Lung (tissue), 11 donors: ENCODE measurements at regions not wholly inside any gene's neighbourhood (a gene's known extent, or its start where the extent isn't known, plus 50 kb on each side); places are given as distances from the start of the nearest gene placed in this dataset.

Experiments used
- ATAC-seq: fragments of 200-7000 bp; cut with Tn5 transposase; one replicate; pipeline ENCODE4 v1.9.1; 2020; ENCODE audit warnings: moderate number of reproducible peaks; ENCODE audit not compliant: insufficient read depth, low FRiP score
- DNase-seq, 3 donors: peaks; one replicate each; pipeline ENCODE4 v3.0.0-alpha.2; 2013 to 2017
- H3K27ac ChIP-seq, 2 donors: one replicate each; pipeline ENCODE4 v1.5.1; 2013; ENCODE audit warnings: mild to moderate bottlenecking in 2 of 2, moderate library complexity in 2 of 2, control low read depth in 1 of 2, inconsistent platforms in 1 of 2, low read depth in 1 of 2, low read length in 1 of 2
- H3K27me3 ChIP-seq, 3 donors: one replicate each; pipeline ENCODE4 v1.5.1; 2013; ENCODE audit warnings: low read length in 2 of 3; ENCODE audit not compliant: control insufficient read depth in 3 of 3, insufficient read depth in 3 of 3
- H3K36me3 ChIP-seq, 4 donors: one replicate each; pipeline ENCODE4 v1.5.1; 2013; ENCODE audit warnings: low read length in 4 of 4, mild to moderate bottlenecking in 1 of 4, moderate library complexity in 1 of 4; ENCODE audit not compliant: control insufficient read depth in 4 of 4, insufficient read depth in 4 of 4
- H3K4me1 ChIP-seq, 5 donors: one replicate each; pipeline ENCODE4 v1.5.1; 2013; ENCODE audit warnings: low read length in 5 of 5, mild to moderate bottlenecking in 2 of 5, moderate library complexity in 1 of 5; ENCODE audit not compliant: control insufficient read depth in 5 of 5, insufficient read depth in 5 of 5
- H3K4me3 ChIP-seq: one replicate; pipeline ENCODE4 v1.5.1; 2013; ENCODE audit warnings: mild to moderate bottlenecking, control low read depth, moderate library complexity
- H3K9ac ChIP-seq, 2 donors: one replicate each; pipeline ENCODE4 v1.5.1; 2013; ENCODE audit warnings: low read length in 2 of 2, control low read depth in 1 of 2; ENCODE audit not compliant: insufficient read depth in 1 of 2
- H3K9me3 ChIP-seq, 4 donors: one replicate each; pipeline ENCODE4 v1.5.1; 2013; ENCODE audit warnings: low read length in 3 of 4, mild to moderate bottlenecking in 1 of 4, moderate library complexity in 1 of 4; ENCODE audit not compliant: control insufficient read depth in 4 of 4, insufficient read depth in 3 of 4
- WGBS, 2 donors: extraction: QIAGEN DNeasy Blood & Tissue Kit; methylation state at CpG; one replicate each; pipeline ENCODE4 v1.1.7; 2013; 5-methylcytosine and 5-hydroxymethylcytosine counted together
- TF ChIP-seq, protein P1 (sequence below): IDR thresholded peaks from 2 replicates; pipeline ENCODE4 v1.5.1; 2012; ENCODE audit warnings: mild to moderate bottlenecking; ENCODE audit errors: control extremely low read depth, extremely low read depth
- donor health status: control.
- donor health status: control.
- donor health status: Bipolar disorder and iron deficiency.
- donor health status: healthy.
- donor health status: DM: yes; HTN: yes; CAD: no.

- WGBS, 2 donors = 81 to 82% methylated on average over 4 of the region's 4 CpGs
- DNase-seq = no peak
- no peaks in the 10 kb centered on the region for H3K9me3 ChIP-seq
- ATAC-seq = no peak
- no peaks in the 10 kb centered on the region for H3K27me3 ChIP-seq
- no peaks in the 10 kb centered on the region for H3K36me3 ChIP-seq
- peaks cover 0 to 6% (median 0%) of the 10 kb centered on the region in 5 donors for H3K4me1 ChIP-seq
- H3K4me3 ChIP-seq = no peak overlapping the region
- TF ChIP-seq, protein P1, sequence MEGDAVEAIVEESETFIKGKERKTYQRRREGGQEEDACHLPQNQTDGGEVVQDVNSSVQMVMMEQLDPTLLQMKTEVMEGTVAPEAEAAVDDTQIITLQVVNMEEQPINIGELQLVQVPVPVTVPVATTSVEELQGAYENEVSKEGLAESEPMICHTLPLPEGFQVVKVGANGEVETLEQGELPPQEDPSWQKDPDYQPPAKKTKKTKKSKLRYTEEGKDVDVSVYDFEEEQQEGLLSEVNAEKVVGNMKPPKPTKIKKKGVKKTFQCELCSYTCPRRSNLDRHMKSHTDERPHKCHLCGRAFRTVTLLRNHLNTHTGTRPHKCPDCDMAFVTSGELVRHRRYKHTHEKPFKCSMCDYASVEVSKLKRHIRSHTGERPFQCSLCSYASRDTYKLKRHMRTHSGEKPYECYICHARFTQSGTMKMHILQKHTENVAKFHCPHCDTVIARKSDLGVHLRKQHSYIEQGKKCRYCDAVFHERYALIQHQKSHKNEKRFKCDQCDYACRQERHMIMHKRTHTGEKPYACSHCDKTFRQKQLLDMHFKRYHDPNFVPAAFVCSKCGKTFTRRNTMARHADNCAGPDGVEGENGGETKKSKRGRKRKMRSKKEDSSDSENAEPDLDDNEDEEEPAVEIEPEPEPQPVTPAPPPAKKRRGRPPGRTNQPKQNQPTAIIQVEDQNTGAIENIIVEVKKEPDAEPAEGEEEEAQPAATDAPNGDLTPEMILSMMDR = no peak
- no peak overlapping the region for H3K9ac ChIP-seq
- H3K27ac ChIP-seq = no peak overlapping the region
Observed at GRCh38 chr6:12221856-12222255, 68.3 kb upstream of the EDN1 start.

- no peaks in the 10 kb centered on the region for H3K36me3 ChIP-seq
- no peak overlapping the region for H3K9ac ChIP-seq
- no peak overlapping the region for H3K4me3 ChIP-seq
- peaks cover 0 to 6% (median 0%) of the 10 kb centered on the region in 5 donors for H3K4me1 ChIP-seq
- ATAC-seq (no peak), DNase-seq (peak in 1 of 3 donors; percentile 25)
- H3K27me3 ChIP-seq = no peaks in the 10 kb centered on the region
- 87 to 91% methylated on average over 19 of the region's 19 CpGs for WGBS, 2 donors
- no peaks in the 10 kb centered on the region for H3K9me3 ChIP-seq
- TF ChIP-seq, protein P1 = no peak
- H3K27ac ChIP-seq = no peak overlapping the region
Observed at GRCh38 chr6:12222405-12223366, 67.5 kb upstream of the EDN1 start.

GRCh38 chr6:12223383-12223782 lies 66.8 kb upstream of the EDN1 start:
- Histone ChIP-seq H3K27ac (no peak overlapping the region), H3K27me3 (no peaks in the 10 kb centered on the region), H3K36me3 (no peaks in the 10 kb centered on the region), H3K9me3 (no peaks in the 10 kb centered on the region), H3K4me3 (no peak overlapping the region), H3K4me1 (peaks cover 0 to 6% (median 0%) of the 10 kb centered on the region in 5 donors), H3K9ac (no peak overlapping the region)
- WGBS, 2 donors = 94 to 96% methylated on average over 5 of the region's 5 CpGs
- DNase-seq (no peak), ATAC-seq (no peak)
- TF ChIP-seq, protein P1 = no peak
